ENCODE measurements at regions not wholly inside any gene's neighbourhood (a gene's known extent, or its start where the extent isn't known, plus 50 kb on each side); places are given as distances from the start of the nearest gene placed in this dataset.

GRCh38 chr21:16775076-16775475, 737.8 kb upstream of the CXADR start:
- TF ChIP-seq ZFX (IDR thresholded peaks at IDR 0.05), result no peak
- TF ChIP-seq CTCF (conservative IDR thresholded peaks at IDR 0.05), result no peak
- no peak overlapping the region for H3K27ac ChIP-seq

GRCh38 chr21:16777041-16777720, 735.7 kb upstream of the CXADR start:
- TF ChIP-seq CTCF (conservative IDR thresholded peaks at IDR 0.05) (no peak), ZFX (IDR thresholded peaks at IDR 0.05) (no peak)

GRCh38 chr21:16788584-16788983, 724.3 kb upstream of the CXADR start:
- H3K27ac ChIP-seq, result no peak overlapping the region
- TF ChIP-seq CTCF (conservative IDR thresholded peaks at IDR 0.05) (no peak), ZFX (IDR thresholded peaks at IDR 0.05) (no peak)

More at GRCh38 chr21:16777041-16777720, 735.7 kb upstream of the CXADR start:
- no peak overlapping the region for H3K27ac ChIP-seq

GRCh38 chr21:16789636-16790035, 723.2 kb upstream of the CXADR start:
- no peak for TF ChIP-seq CTCF (conservative IDR thresholded peaks at IDR 0.05)
- TF ChIP-seq ZFX (IDR thresholded peaks at IDR 0.05), result no peak

GRCh38 chr21:16792101-16792500, 720.7 kb upstream of the CXADR start:
- TF ChIP-seq CTCF (conservative IDR thresholded peaks at IDR 0.05), result no peak
- no peak for TF ChIP-seq ZFX (IDR thresholded peaks at IDR 0.05)
- H3K27ac ChIP-seq, result no peak overlapping the region

More at GRCh38 chr21:16789636-16790035, 723.2 kb upstream of the CXADR start:
- no peak overlapping the region for H3K27ac ChIP-seq

- H3K27ac ChIP-seq, result no peak overlapping the region
- TF ChIP-seq ZFX (IDR thresholded peaks at IDR 0.05) (no peak), CTCF (conservative IDR thresholded peaks at IDR 0.05) (no peak)
Observed at GRCh38 chr21:16794950-16795349, 717.9 kb upstream of the CXADR start.

GRCh38 chr21:16796776-16797175, 716.1 kb upstream of the CXADR start:
- no peak overlapping the region for H3K27ac ChIP-seq
- TF ChIP-seq CTCF (conservative IDR thresholded peaks at IDR 0.05), result no peak

All from C4-2B (cell line).